Progenitor cell of endocrine pancreas (in vitro differentiated cells): ENCODE measurements at regions not wholly inside any gene's neighbourhood (a gene's known extent, or its start where the extent isn't known, plus 50 kb on each side); places are given as distances from the start of the nearest gene placed in this dataset.

ENCODE experiments used
- DNase-seq: peaks from one replicate; pipeline ENCODE4 v3.0.0; 2021; ENCODE audit warnings: low spot score; ENCODE audit not compliant: unreplicated experiment
- H3K27ac Mint-ChIP-seq: 2 replicates; pipeline ENCODE4 v1.8.0; 2021; ENCODE audit warnings: mild to moderate bottlenecking, moderate library complexity, mixed read lengths
- H3K27me3 Mint-ChIP-seq: 2 replicates; pipeline ENCODE4 v1.8.0; 2021; ENCODE audit warnings: mixed read lengths
- H3K36me3 Mint-ChIP-seq: 2 replicates; pipeline ENCODE4 v1.8.0; 2022; ENCODE audit warnings: mixed read lengths; ENCODE audit not compliant: insufficient read depth
- H3K4me1 Mint-ChIP-seq: 2 replicates; pipeline ENCODE4 v1.8.0; 2021; ENCODE audit warnings: low read depth, mixed read lengths
- H3K4me3 Mint-ChIP-seq: 2 replicates; pipeline ENCODE4 v1.8.0; 2021; ENCODE audit warnings: low read depth, mild to moderate bottlenecking, moderate library complexity, mixed read lengths
- H3K9me3 Mint-ChIP-seq: 2 replicates; pipeline ENCODE4 v1.8.0; 2021; ENCODE audit warnings: low read depth, mixed read lengths
- TF ChIP-seq, protein P1 (sequence below): fragments of 200-600 bp; sonication (generic); IDR thresholded peaks from one replicate; pipeline ENCODE4 v1.5.0; 2021; ENCODE audit warnings: antibody characterized with exemption, mild to moderate bottlenecking; ENCODE audit not compliant: unreplicated experiment

DNA sequence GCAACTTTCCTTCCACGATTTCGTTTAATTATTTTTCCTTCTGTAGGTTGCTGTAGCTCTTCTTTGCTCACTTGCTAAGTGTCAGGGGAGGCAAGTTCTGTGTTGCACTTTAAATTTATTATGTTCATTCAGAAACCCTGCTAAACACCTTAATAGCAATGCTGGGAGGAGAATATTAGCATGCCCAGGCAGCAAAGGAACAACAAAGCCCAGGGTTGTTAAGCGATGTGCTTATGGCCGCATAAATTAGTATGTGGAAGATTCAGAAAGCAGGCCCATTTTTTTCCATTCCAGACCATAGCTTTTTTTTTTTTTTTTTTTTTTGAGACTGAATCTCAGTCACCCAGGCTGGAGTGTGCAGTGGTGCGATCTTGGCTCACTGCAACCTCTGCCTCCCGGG lies 151.3 kb downstream of the BACH1 start:
- Mint-ChIP-seq H3K4me1 (peaks cover 11% of the 10 kb centered on the region), H3K9me3 (peaks cover 13% of the 10 kb centered on the region), H3K36me3 (peaks cover 6% of the 10 kb centered on the region), H3K27ac (no peak overlapping the region), H3K27me3 (no peaks in the 10 kb centered on the region), H3K4me3 (no peak overlapping the region)
- no peak for DNase-seq
- TF ChIP-seq, protein P1, sequence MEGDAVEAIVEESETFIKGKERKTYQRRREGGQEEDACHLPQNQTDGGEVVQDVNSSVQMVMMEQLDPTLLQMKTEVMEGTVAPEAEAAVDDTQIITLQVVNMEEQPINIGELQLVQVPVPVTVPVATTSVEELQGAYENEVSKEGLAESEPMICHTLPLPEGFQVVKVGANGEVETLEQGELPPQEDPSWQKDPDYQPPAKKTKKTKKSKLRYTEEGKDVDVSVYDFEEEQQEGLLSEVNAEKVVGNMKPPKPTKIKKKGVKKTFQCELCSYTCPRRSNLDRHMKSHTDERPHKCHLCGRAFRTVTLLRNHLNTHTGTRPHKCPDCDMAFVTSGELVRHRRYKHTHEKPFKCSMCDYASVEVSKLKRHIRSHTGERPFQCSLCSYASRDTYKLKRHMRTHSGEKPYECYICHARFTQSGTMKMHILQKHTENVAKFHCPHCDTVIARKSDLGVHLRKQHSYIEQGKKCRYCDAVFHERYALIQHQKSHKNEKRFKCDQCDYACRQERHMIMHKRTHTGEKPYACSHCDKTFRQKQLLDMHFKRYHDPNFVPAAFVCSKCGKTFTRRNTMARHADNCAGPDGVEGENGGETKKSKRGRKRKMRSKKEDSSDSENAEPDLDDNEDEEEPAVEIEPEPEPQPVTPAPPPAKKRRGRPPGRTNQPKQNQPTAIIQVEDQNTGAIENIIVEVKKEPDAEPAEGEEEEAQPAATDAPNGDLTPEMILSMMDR: no peak

DNA sequence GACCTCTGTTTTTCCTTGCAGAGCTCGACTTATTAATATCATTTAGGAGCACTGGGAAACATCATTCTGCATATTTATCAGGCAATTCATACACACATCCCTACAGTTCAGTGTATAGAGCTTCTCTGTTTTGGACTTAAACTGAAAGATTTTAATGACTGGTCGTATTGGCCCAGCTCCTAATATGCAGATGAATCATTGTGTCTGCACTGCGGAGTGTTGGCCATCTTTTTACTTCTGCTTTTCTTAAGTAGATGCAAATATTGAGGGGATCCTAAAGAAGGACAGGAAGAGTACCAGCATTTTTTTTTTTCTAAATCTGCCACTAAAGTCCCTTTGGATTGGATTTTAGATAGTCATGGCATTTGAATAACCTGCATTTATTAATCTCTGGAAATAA lies 154.8 kb downstream of the BACH1 start:
- H3K27ac Mint-ChIP-seq: no peak overlapping the region
- H3K4me1 Mint-ChIP-seq: peaks cover 11% of the 10 kb centered on the region
- H3K4me3 Mint-ChIP-seq: no peak overlapping the region
- DNase-seq: no peak
- TF ChIP-seq, protein P1: no peak
- no peaks in the 10 kb centered on the region for H3K27me3 Mint-ChIP-seq
- peaks cover 4% of the 10 kb centered on the region for H3K36me3 Mint-ChIP-seq
- H3K9me3 Mint-ChIP-seq: peaks cover 11% of the 10 kb centered on the region

DNA sequence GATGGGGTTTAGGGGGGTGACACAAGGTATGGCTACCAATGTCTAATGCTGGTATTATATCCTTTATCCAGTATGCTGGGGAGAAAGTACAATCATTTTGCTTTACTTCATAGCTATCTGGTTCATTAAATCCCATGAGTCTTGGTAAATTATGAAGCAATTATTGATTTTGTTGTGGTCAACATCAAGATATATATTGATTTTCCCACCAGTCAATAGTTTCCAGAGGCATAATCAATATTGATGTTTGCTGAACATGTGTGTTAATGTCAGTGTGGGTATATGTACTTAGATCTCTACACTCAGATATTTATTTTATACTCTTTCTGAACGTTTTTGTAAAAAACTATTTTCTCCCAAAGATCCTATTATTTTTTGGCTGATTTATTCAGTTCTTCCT lies 155.5 kb downstream of the BACH1 start:
- Mint-ChIP-seq H3K27ac (no peak overlapping the region), H3K9me3 (peaks cover 4% of the 10 kb centered on the region), H3K36me3 (peaks cover 1% of the 10 kb centered on the region), H3K4me3 (no peak overlapping the region), H3K4me1 (peaks cover 11% of the 10 kb centered on the region), H3K27me3 (no peaks in the 10 kb centered on the region)
- no peak for DNase-seq
- TF ChIP-seq, protein P1: no peak

DNA sequence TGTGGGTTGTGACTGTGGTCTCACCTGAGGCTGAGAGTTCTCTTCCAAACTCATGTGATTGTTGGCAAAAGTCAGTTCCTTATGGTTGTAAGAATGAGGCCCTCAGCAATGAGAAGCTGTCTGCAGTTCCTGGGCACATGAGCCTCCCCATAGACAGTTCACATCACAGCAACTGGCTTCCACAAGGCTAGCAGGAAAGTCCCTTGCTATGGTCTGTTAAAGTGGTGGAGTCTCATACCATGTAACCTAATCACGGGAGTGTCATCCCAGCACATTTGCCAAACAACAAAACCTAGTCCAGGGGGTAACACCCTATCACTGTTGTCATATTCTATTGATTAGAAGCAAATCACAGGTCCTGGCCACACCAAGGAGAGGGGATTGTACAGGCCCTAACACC lies 163.8 kb downstream of the BACH1 start:
- Mint-ChIP-seq H3K27me3 (no peaks in the 10 kb centered on the region), H3K9me3 (no peaks in the 10 kb centered on the region), H3K4me1 (no peaks in the 10 kb centered on the region), H3K4me3 (no peak overlapping the region), H3K36me3 (peaks cover 5% of the 10 kb centered on the region), H3K27ac (no peak overlapping the region)
- TF ChIP-seq, protein P1: no peak
- no peak for DNase-seq

DNA sequence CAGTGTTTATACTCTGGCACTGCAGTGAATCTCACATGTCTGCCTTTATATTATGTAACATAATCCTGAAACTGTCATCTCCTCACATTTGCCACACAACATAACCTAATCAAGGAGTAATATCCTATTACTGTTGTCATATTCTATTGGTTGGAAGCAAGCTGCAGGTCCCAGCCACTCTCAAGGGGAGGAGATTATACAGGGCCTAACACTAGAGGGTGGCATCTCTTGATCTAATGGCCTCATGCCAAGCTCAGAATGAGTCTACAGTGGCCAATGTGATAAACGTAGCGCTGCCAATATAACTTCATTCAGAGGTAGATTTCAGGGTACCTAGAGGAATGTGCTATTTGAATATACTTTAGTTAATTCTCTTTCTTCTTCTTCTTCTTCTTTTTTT lies 166.8 kb downstream of the BACH1 start:
- no peaks in the 10 kb centered on the region for H3K9me3 Mint-ChIP-seq
- H3K36me3 Mint-ChIP-seq: peaks cover 5% of the 10 kb centered on the region
- TF ChIP-seq, protein P1: no peak
- no peak overlapping the region for H3K27ac Mint-ChIP-seq
- H3K4me3 Mint-ChIP-seq: no peak overlapping the region
- H3K4me1 Mint-ChIP-seq: peaks cover 5% of the 10 kb centered on the region
- DNase-seq: no peak
- H3K27me3 Mint-ChIP-seq: no peaks in the 10 kb centered on the region

DNA sequence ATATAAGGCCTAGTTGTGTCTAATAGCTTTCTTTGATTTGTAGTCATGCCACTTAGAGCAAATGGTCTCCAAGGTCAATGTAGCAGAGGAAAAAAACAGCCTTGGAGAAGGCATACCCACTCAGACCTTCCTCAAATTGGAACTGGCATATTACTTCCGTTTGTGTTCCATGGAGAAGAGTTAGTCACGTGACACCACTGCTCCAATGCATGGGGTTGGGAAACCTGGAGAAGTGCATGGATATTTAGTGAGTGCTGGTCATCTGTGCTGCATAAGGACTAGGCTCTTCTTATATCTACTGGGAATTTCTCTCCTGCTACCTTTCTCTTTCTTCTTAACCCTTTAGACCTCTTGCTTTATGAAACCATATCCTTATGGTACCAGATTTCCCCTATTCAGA lies 167.8 kb downstream of the BACH1 start:
- H3K4me3 Mint-ChIP-seq: no peak overlapping the region
- no peaks in the 10 kb centered on the region for H3K27me3 Mint-ChIP-seq
- TF ChIP-seq, protein P1: no peak
- no peak overlapping the region for H3K27ac Mint-ChIP-seq
- no peak for DNase-seq
- no peaks in the 10 kb centered on the region for H3K36me3 Mint-ChIP-seq
- H3K4me1 Mint-ChIP-seq: peaks cover 6% of the 10 kb centered on the region
- no peaks in the 10 kb centered on the region for H3K9me3 Mint-ChIP-seq
